Muscle layer of colon (tissue), 2 donors: ENCODE measurements at regions not wholly inside any gene's neighbourhood (a gene's known extent, or its start where the extent isn't known, plus 50 kb on each side); places are given as distances from the start of the nearest gene placed in this dataset.
"Not testable (repeated sequence)": the region's sequence is repeated elsewhere in the genome, so short reads cannot be mapped to it uniquely, and the experiment has no call there.

Experiments
- H3K27ac ChIP-seq: one replicate; pipeline ENCODE4 v1.7.0; 2013; ENCODE audit warnings: low read depth, mild to moderate bottlenecking, low read length, moderate library complexity
- H3K27me3 ChIP-seq, 2 donors: one replicate each; pipeline ENCODE4 v1.7.0; 2013; ENCODE audit warnings: low read length in 2 of 2, mild to moderate bottlenecking in 2 of 2; ENCODE audit not compliant: insufficient read depth in 2 of 2, control insufficient read depth in 1 of 2
- H3K36me3 ChIP-seq: one replicate; pipeline ENCODE4 v1.7.0; 2013; ENCODE audit warnings: mild to moderate bottlenecking, low read length; ENCODE audit not compliant: insufficient read depth
- H3K4me1 ChIP-seq: one replicate; pipeline ENCODE4 v1.7.0; 2013; ENCODE audit warnings: mild to moderate bottlenecking, low read length; ENCODE audit not compliant: insufficient read depth
- H3K4me3 ChIP-seq, 2 donors: one replicate each; pipeline ENCODE4 v1.7.0; 2013; ENCODE audit warnings: low read length in 2 of 2, low read depth in 1 of 2, mild to moderate bottlenecking in 1 of 2, moderate library complexity in 1 of 2
- H3K9ac ChIP-seq: one replicate; pipeline ENCODE4 v1.7.0; 2013; ENCODE audit warnings: low read length
- H3K9me3 ChIP-seq: one replicate; pipeline ENCODE4 v1.7.0; 2013; ENCODE audit warnings: mild to moderate bottlenecking, low read length
- donor health status: abdominal sarcoma.
- donor health status: Adenocarcinoma of cecum.

- H3K4me3 ChIP-seq, H3K27me3 ChIP-seq, H3K9me3 ChIP-seq, H3K9ac ChIP-seq, H3K36me3 ChIP-seq, H3K4me1 ChIP-seq, H3K27ac ChIP-seq: not testable (repeated sequence)
These were observed 73.4 kb downstream of the FAM50B start for GRCh38 chr6:3922619-3923018.

DNA sequence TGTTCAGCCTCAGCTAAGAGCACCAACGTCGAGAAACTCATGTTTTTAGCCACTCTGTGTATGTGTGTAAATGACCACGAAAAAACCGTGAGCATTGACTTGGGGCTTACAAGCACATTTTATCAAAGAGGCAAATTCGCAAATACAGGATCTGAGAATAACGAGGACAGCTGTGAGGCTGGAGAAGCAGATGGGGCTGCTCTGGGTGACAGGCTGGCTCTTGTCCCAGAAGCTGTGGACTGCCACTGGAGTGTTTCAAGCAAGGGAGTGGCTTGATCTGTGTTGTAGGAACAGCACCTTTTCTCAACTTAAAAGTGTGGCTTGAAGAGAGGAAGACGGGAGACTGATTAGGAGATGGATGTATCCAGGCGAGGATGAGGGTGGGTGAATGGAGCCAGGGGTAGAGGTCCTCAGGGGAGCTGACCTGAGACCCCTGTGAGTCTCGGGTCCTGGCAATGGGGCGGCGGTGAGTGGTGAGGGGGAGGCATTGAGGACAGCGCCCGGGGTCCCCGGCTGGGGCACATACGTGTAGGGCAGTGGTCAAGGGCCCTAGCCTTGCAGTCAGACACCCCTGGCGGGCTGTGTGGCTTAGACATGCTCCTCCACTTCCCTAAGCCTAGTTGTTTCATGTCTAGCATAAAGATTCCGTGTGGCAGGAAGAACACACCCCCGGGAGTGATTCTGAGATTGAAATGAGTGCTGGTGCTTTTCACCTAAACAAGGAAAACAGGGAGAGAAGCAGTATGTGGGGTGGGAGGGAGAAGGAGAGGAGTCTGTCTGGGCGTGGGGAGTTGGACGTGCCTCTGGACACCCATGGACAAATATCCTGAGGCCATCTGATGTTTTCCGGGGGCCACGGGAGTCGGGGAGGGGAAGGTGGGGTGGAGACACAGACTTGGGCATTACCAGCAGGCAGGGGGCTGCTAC is 76.3 kb downstream of the FAM50B start:
- not testable (repeated sequence) for H3K4me1 ChIP-seq, H3K4me3 ChIP-seq, H3K27ac ChIP-seq, H3K9me3 ChIP-seq, H3K36me3 ChIP-seq, H3K27me3 ChIP-seq, H3K9ac ChIP-seq

DNA sequence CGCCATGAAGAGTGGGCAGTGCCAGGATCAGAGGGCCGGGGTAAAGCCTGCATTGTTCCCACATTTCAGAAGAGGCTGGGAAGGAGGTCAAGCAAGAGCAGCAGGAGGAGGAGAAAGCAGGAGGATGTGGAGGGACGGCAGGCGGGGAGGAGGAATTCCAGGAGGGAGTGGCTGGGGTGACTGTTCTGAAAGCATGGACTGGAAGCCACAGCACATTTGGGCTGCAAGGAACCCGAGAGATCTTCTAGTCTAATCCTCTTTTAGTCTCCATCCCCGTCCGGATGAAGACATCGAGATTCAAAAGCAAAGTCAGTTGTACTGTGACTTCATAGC is 76.9 kb downstream of the FAM50B start:
- no peak overlapping the region for H3K4me3 ChIP-seq
- no peaks in the 10 kb centered on the region for H3K27me3 ChIP-seq
- no peaks in the 10 kb centered on the region for H3K36me3 ChIP-seq
- no peak overlapping the region for H3K27ac ChIP-seq
- H3K9ac ChIP-seq = no peak overlapping the region
- peaks cover 6% of the 10 kb centered on the region for H3K4me1 ChIP-seq
- H3K9me3 ChIP-seq = no peaks in the 10 kb centered on the region

GRCh38 chr6:3928111-3928510 is 78.9 kb downstream of the FAM50B start:
- Histone ChIP-seq H3K27me3 (no peaks in the 10 kb centered on the region), H3K4me3 (no peak overlapping the region), H3K36me3 (no peaks in the 10 kb centered on the region), H3K27ac (no peak overlapping the region), H3K9me3 (no peaks in the 10 kb centered on the region), H3K4me1 (peaks cover 6% of the 10 kb centered on the region), H3K9ac (no peak overlapping the region)

- Histone ChIP-seq H3K4me1 (peaks cover 6% of the 10 kb centered on the region), H3K9ac (no peak overlapping the region), H3K36me3 (no peaks in the 10 kb centered on the region), H3K27me3 (no peaks in the 10 kb centered on the region), H3K9me3 (no peaks in the 10 kb centered on the region), H3K27ac (no peak overlapping the region), H3K4me3 (no peak overlapping the region)
These were observed 80.2 kb downstream of the FAM50B start for GRCh38 chr6:3929281-3929798.

DNA sequence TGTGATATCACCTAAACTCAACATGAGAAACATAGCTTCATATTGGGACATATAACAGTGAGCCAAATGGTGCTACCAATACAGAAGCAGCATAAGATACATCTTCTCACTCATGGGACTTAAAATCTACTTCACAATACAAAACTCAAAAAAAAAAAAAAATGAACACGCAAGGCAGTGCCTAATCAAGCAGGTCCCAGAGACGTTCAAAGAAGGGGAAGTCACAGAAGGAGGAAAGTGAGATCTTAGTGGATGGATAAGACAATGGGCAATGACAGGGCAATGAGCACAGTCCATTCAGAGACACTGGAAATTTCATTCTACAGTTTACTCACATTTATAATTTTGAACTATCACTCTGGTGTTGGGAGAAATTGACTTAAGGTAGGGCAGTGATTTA is 88.3 kb downstream of the FAM50B start:
- Histone ChIP-seq H3K9me3 (no peaks in the 10 kb centered on the region), H3K27ac (no peak overlapping the region), H3K36me3 (no peaks in the 10 kb centered on the region), H3K27me3 (no peaks in the 10 kb centered on the region), H3K9ac (no peak overlapping the region), H3K4me3 (no peak overlapping the region), H3K4me1 (no peaks in the 10 kb centered on the region)

DNA sequence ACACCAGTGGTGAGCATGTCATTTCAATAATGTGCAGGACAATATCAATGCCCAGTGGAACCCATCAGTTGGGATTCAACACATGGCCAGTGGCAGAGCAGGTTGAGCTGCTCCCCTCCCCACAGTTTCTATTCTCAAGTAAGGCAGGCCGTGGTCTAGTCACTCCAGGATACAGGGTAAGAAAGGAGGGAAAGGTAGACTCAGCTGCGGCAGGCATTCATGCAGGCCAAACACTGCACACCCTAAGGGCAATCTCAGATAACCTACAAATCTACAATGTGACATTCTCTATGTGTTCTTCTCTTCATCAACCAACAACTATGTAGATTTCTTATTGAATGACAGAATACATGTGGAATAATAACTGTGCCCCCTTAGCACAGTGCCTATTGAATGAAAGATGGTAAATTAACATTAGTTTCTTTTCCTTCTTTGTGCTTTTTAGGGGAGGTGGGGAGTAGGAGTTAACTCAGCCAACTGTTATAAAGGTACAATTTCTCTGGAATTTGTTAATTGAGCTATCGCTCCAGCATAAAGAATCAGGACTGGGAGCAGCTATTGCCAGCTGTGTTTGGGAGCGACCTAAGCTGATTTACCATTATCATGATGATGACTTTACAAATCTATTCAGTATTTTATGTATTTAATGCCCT is 89.7 kb downstream of the FAM50B start:
- H3K27ac ChIP-seq = no peak overlapping the region
- H3K4me1 ChIP-seq = no peaks in the 10 kb centered on the region
- H3K4me3 ChIP-seq = no peak overlapping the region
- no peaks in the 10 kb centered on the region for H3K36me3 ChIP-seq
- H3K9me3 ChIP-seq = no peaks in the 10 kb centered on the region
- H3K9ac ChIP-seq = no peak overlapping the region
- no peaks in the 10 kb centered on the region for H3K27me3 ChIP-seq

DNA sequence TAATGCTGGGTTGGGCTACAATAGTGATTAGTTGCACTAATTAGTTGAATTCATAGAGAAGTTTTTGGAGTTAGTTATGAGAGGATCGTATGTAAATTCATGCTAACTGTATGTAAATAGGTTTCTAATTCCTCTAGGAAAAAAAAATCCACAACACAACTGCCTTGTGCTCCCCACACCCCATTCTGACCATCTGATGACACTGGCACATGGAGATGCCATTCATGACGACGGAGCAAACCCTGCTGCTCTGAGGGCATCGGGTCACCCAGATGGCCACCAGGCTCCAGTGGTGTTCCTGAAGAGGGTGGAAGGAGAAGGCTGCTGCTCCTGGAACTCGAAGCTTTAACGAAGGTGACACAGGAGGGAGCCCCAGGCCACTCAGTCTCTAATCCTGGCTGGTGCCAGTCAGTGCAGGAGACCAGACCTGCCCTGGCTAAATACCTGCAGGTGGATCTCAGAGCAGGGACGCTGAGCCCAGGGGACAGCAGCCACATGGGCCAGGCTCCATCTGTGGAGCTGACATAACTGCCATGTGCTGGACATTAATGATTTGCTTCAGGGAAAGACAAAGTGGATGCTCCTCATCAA is 90.3 kb downstream of the FAM50B start:
- no peak overlapping the region for H3K4me3 ChIP-seq
- H3K9me3 ChIP-seq = no peaks in the 10 kb centered on the region

GRCh38 chr6:3939964-3940363 is 90.8 kb downstream of the FAM50B start:
- Histone ChIP-seq H3K4me1 (no peaks in the 10 kb centered on the region), H3K27ac (no peak overlapping the region), H3K4me3 (no peak overlapping the region), H3K27me3 (no peaks in the 10 kb centered on the region), H3K36me3 (no peaks in the 10 kb centered on the region), H3K9ac (no peak overlapping the region), H3K9me3 (no peaks in the 10 kb centered on the region)

More for the DNA sequence above, 90.3 kb downstream of the FAM50B start:
- H3K36me3 ChIP-seq = no peaks in the 10 kb centered on the region
- H3K27me3 ChIP-seq = no peaks in the 10 kb centered on the region
- no peak overlapping the region for H3K27ac ChIP-seq
- H3K4me1 ChIP-seq = no peaks in the 10 kb centered on the region
- H3K9ac ChIP-seq = no peak overlapping the region

GRCh38 chr6:3940703-3941102 is 91.5 kb downstream of the FAM50B start:
- Histone ChIP-seq H3K4me3 (no peak overlapping the region), H3K4me1 (no peaks in the 10 kb centered on the region), H3K27ac (no peak overlapping the region), H3K9ac (no peak overlapping the region), H3K36me3 (no peaks in the 10 kb centered on the region), H3K27me3 (no peaks in the 10 kb centered on the region), H3K9me3 (no peaks in the 10 kb centered on the region)

DNA sequence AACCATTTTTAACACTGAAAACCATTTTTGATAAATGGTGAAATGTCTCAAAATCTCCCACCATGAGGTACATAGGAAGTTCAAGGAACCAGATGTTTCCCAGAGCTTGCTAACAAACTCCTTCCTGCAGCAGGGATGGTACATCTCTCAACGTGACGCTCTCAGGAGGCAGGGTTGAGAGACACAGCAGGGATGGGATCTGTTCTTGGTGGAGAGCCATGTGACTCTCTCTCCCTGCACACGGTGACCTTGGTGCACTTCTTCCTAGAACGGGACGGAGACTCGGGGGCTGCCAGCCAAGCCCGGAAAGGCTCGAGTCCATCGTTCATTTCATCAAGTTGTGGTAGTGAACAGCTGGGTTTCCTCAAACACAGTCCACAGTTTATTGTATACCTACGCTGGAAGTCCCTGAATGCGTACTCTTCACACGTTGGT is 94.2 kb downstream of the FAM50B start:
- H3K9ac ChIP-seq = no peak overlapping the region
- no peak overlapping the region for H3K4me3 ChIP-seq
- no peaks in the 10 kb centered on the region for H3K4me1 ChIP-seq
- no peak overlapping the region for H3K27ac ChIP-seq
- H3K36me3 ChIP-seq = no peaks in the 10 kb centered on the region
- no peaks in the 10 kb centered on the region for H3K27me3 ChIP-seq
- H3K9me3 ChIP-seq = no peaks in the 10 kb centered on the region
